Mesenchymal stem cell (in vitro differentiated cells and primary cell): ENCODE measurements at regions not wholly inside any gene's neighbourhood (a gene's known extent, or its start where the extent isn't known, plus 50 kb on each side); places are given as distances from the start of the nearest gene placed in this dataset.

Source experiments
- DNase-seq: peaks from one replicate; pipeline ENCODE4 v3.0.0-alpha.2; 2013
- H2AFZ ChIP-seq: one replicate; pipeline ENCODE4 v1.6.1; 2013; ENCODE audit warnings: low read depth, mild to moderate bottlenecking, control low read depth, inconsistent platforms, low read length, moderate library complexity
- H2AK5ac ChIP-seq: 2 replicates; pipeline ENCODE4 v1.6.1; 2013; ENCODE audit warnings: low read length, moderate library complexity, mild to moderate bottlenecking, inconsistent platforms; ENCODE audit not compliant: severe bottlenecking
- H2BK120ac ChIP-seq: one replicate; pipeline ENCODE4 v1.6.1; 2013; ENCODE audit warnings: low read depth, mild to moderate bottlenecking, inconsistent platforms, low read length, moderate library complexity
- H2BK12ac ChIP-seq, 2 experiments: one replicate each; pipeline ENCODE4 v1.6.1; 2013; ENCODE audit warnings: inconsistent platforms in 2 of 2, low read length in 2 of 2, mild to moderate bottlenecking in 2 of 2, moderate library complexity in 2 of 2, control low read depth in 1 of 2
- H2BK15ac ChIP-seq: one replicate; pipeline ENCODE4 v1.6.1; 2013; ENCODE audit warnings: mild to moderate bottlenecking, low read depth, inconsistent platforms; ENCODE audit not compliant: poor library complexity, severe bottlenecking
- H2BK5ac ChIP-seq: 2 replicates; pipeline ENCODE4 v1.6.1; 2013; ENCODE audit warnings: low read depth, mild to moderate bottlenecking, low read length, control low read depth, inconsistent platforms; ENCODE audit not compliant: poor library complexity, severe bottlenecking
- H3K14ac ChIP-seq, 2 experiments: one replicate each; pipeline ENCODE4 v1.6.1; 2013; ENCODE audit warnings: inconsistent platforms in 2 of 2, low read length in 2 of 2, control low read depth in 1 of 2, mild to moderate bottlenecking in 1 of 2, moderate library complexity in 1 of 2
- H3K18ac ChIP-seq, 2 experiments: one replicate each; pipeline ENCODE4 v1.6.1; 2013; ENCODE audit warnings: inconsistent platforms in 2 of 2, low read length in 2 of 2, control low read depth in 1 of 2, low read depth in 1 of 2, mild to moderate bottlenecking in 1 of 2
- H3K23ac ChIP-seq, 2 experiments: one replicate each; pipeline ENCODE4 v1.6.1; 2013; ENCODE audit warnings: inconsistent platforms in 2 of 2, low read length in 2 of 2, mild to moderate bottlenecking in 2 of 2, moderate library complexity in 2 of 2, control low read depth in 1 of 2
- H3K27ac ChIP-seq: 2 replicates; pipeline ENCODE4 v1.5.1; 2013; ENCODE audit warnings: mild to moderate bottlenecking, moderate library complexity, low read length, control low read depth, inconsistent platforms; ENCODE audit not compliant: poor library complexity, severe bottlenecking
- H3K27me3 ChIP-seq, 2 experiments: 2 replicates each; pipeline versions ENCODE4 v1.6.1 to v1.7.0; 2013; ENCODE audit warnings: low read length in 2 of 2, mild to moderate bottlenecking in 2 of 2, moderate library complexity in 2 of 2, control low read depth in 1 of 2, inconsistent platforms in 1 of 2; ENCODE audit not compliant: control insufficient read depth in 1 of 2, insufficient read depth in 1 of 2
- H3K36me3 ChIP-seq, 2 experiments: 2 replicates each; pipeline versions ENCODE4 v1.6.1 to v1.7.0; 2013; ENCODE audit warnings: low read length in 2 of 2, control low read depth in 1 of 2, inconsistent platforms in 1 of 2, low read depth in 1 of 2, mild to moderate bottlenecking in 1 of 2; ENCODE audit not compliant: insufficient read depth in 2 of 2, control insufficient read depth in 1 of 2
- H3K4ac ChIP-seq, 2 experiments: one replicate each; pipeline ENCODE4 v1.6.1; 2013; ENCODE audit warnings: inconsistent platforms in 2 of 2, low read length in 2 of 2, mild to moderate bottlenecking in 2 of 2, moderate library complexity in 2 of 2, control low read depth in 1 of 2, low read depth in 1 of 2
- H3K4me1 ChIP-seq: 2 replicates; pipeline ENCODE4 v1.6.1; 2013; ENCODE audit warnings: low read depth, low read length, control low read depth; ENCODE audit not compliant: control insufficient read depth, insufficient read depth
- H3K4me2 ChIP-seq: 2 replicates; pipeline ENCODE4 v1.6.1; 2013; ENCODE audit warnings: low read length, mild to moderate bottlenecking, inconsistent platforms; ENCODE audit not compliant: poor library complexity, severe bottlenecking
- H3K4me3 ChIP-seq, 2 experiments: 2 replicates each; pipeline versions ENCODE4 v1.5.1 to v1.7.0; 2013; ENCODE audit warnings: low read length in 2 of 2, mild to moderate bottlenecking in 2 of 2, control low read depth in 1 of 2, low read depth in 1 of 2; ENCODE audit not compliant: insufficient read depth in 1 of 2
- H3K79me1 ChIP-seq: replicated peaks from 2 replicates; pipeline ENCODE4 v1.6.1; 2013; ENCODE audit warnings: mild to moderate bottlenecking, control low read depth, low read length, inconsistent platforms; ENCODE audit not compliant: poor library complexity, severe bottlenecking
- H3K9ac ChIP-seq: 2 replicates; pipeline ENCODE4 v1.7.0; 2013; ENCODE audit warnings: mild to moderate bottlenecking, low read length, moderate library complexity
- H3K9me3 ChIP-seq: 2 replicates; pipeline ENCODE4 v1.7.0; 2013; ENCODE audit warnings: mild to moderate bottlenecking, low read length; ENCODE audit not compliant: control insufficient read depth
- H4K8ac ChIP-seq: one replicate; pipeline ENCODE4 v1.6.1; 2013; ENCODE audit warnings: inconsistent platforms, mild to moderate bottlenecking, low read length, moderate library complexity
- H4K91ac ChIP-seq: one replicate; pipeline ENCODE4 v1.6.1; 2013; ENCODE audit warnings: mild to moderate bottlenecking, low read length, inconsistent platforms
- WGBS: methylation state at CpG from one replicate; pipeline ENCODE4 v1.1.7; 2013; ENCODE audit warnings: mixed read lengths; 5-methylcytosine and 5-hydroxymethylcytosine counted together

DNA sequence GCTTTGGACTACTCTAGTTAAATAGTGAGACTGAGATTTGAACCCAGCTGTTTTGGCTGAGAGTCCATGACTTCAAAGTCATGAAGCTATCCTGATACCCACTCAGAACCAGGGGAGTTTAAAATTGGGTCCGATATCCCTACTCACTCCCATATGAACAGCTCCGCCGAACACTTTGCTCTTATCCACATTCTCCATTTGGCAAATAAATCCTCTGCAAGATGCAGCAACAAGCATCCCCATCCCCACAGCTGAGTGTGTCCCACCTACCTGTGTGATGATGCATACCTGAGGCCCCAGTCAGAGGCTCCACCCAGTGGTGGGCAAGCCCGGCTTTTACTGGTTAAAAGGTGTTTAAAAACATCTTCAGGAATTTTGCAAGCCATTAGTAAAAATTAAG is 108.3 kb upstream of the SLC24A3 start:
- Histone ChIP-seq H3K4ac (no peak overlapping the region), H3K27me3 (no peaks in the 10 kb centered on the region), H3K9me3 (no peaks in the 10 kb centered on the region), H4K91ac (no peak overlapping the region), H3K23ac (no peak overlapping the region), H2AFZ (no peak overlapping the region), H3K14ac (no peak overlapping the region), H3K36me3 (no peaks in the 10 kb centered on the region), H3K4me3 (no peak overlapping the region), H2BK15ac (no peak overlapping the region), H2BK12ac (no peak overlapping the region), H3K27ac (no peak overlapping the region), H3K9ac (no peak overlapping the region), H3K79me1 (no peaks in the 10 kb centered on the region), H4K8ac (no peak overlapping the region), H2BK5ac (no peak overlapping the region), H3K18ac (no peak overlapping the region), H3K4me1 (no peaks in the 10 kb centered on the region), H2AK5ac (no peak overlapping the region), H2BK120ac (no peak overlapping the region), H3K4me2 (no peak overlapping the region)
- WGBS: 93% methylated on average over 3 of the region's 4 CpGs
- DNase-seq: no peak

- Histone ChIP-seq H3K4me1 (no peaks in the 10 kb centered on the region), H3K4me3 (no peak overlapping the region), H2AK5ac (no peak overlapping the region), H2BK12ac (no peak overlapping the region), H3K23ac (no peak overlapping the region), H3K18ac (no peak overlapping the region), H3K27ac (no peak overlapping the region), H2BK120ac (no peak overlapping the region), H3K27me3 (no peaks in the 10 kb centered on the region), H2AFZ (no peak overlapping the region), H3K36me3 (no peaks in the 10 kb centered on the region), H3K9me3 (no peaks in the 10 kb centered on the region), H3K4me2 (no peak overlapping the region), H2BK5ac (no peak overlapping the region), H4K8ac (no peak overlapping the region), H4K91ac (no peak overlapping the region), H3K14ac (no peak overlapping the region), H3K4ac (no peak overlapping the region), H3K79me1 (no peaks in the 10 kb centered on the region), H3K9ac (no peak overlapping the region), H2BK15ac (no peak overlapping the region)
- WGBS: 86% methylated on average over 5 of the region's 7 CpGs
- DNase-seq: no peak
These were observed 104.3 kb upstream of the SLC24A3 start for GRCh38 chr20:19108155-19108554.

DNA sequence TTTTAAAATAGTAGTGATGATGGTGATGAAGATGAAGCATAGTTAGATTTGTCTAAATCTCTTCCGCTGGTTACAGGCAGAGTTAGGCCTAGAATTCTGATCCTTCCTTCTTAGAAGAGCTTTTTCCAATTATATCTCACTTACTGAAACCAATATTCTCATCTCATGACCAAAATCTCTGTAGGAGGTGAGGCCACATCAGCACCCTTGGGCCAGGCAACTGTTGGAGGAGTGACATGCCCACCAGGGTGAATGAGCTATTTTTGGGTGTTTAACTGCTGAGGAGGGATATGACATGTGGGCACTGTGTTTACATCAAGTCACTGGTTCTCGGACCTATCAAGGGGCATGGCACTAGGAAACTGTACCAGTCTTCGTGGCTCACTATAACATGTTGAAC is 102.2 kb upstream of the SLC24A3 start:
- no peak overlapping the region for H2AFZ ChIP-seq
- H2BK120ac ChIP-seq: no peak overlapping the region
- H3K9me3 ChIP-seq: no peaks in the 10 kb centered on the region
- H3K36me3 ChIP-seq: no peaks in the 10 kb centered on the region
- 81% methylated on average over 3 of the region's 3 CpGs for WGBS
- no peaks in the 10 kb centered on the region for H3K27me3 ChIP-seq
- no peak overlapping the region for H2BK5ac ChIP-seq
- H3K27ac ChIP-seq: no peak overlapping the region
- no peak overlapping the region for H3K4ac ChIP-seq
- H3K23ac ChIP-seq: no peak overlapping the region
- no peak overlapping the region for H3K4me2 ChIP-seq
- H3K4me1 ChIP-seq: no peaks in the 10 kb centered on the region
- H3K79me1 ChIP-seq: no peaks in the 10 kb centered on the region
- H3K18ac ChIP-seq: no peak overlapping the region
- no peak overlapping the region for H4K91ac ChIP-seq
- H2BK15ac ChIP-seq: no peak overlapping the region
- DNase-seq: no peak
- H4K8ac ChIP-seq: no peak overlapping the region
- H3K14ac ChIP-seq: no peak overlapping the region
- H2BK12ac ChIP-seq: no peak overlapping the region
- H3K9ac ChIP-seq: no peak overlapping the region
- H3K4me3 ChIP-seq: no peak overlapping the region
- no peak overlapping the region for H2AK5ac ChIP-seq

GRCh38 chr20:19110881-19111460 is 101.5 kb upstream of the SLC24A3 start:
- Histone ChIP-seq H3K27ac (no peak overlapping the region), H3K36me3 (no peaks in the 10 kb centered on the region), H3K4me1 (no peaks in the 10 kb centered on the region), H3K9me3 (no peaks in the 10 kb centered on the region), H2BK12ac (no peak overlapping the region), H3K4me2 (no peak overlapping the region), H4K91ac (no peak overlapping the region), H2BK15ac (no peak overlapping the region), H3K4me3 (no peak overlapping the region), H2AFZ (no peak overlapping the region), H3K23ac (no peak overlapping the region), H2AK5ac (no peak overlapping the region), H3K14ac (no peak overlapping the region), H2BK5ac (no peak overlapping the region), H3K27me3 (no peaks in the 10 kb centered on the region), H4K8ac (no peak overlapping the region), H3K18ac (no peak overlapping the region), H3K79me1 (no peaks in the 10 kb centered on the region), H3K9ac (no peak overlapping the region), H3K4ac (no peak overlapping the region), H2BK120ac (no peak overlapping the region)
- 82% methylated on average over 5 of the region's 7 CpGs for WGBS
- DNase-seq: no peak
